ENCODE measurements at regions not wholly inside any gene's neighbourhood (a gene's known extent, or its start where the extent isn't known, plus 50 kb on each side); places are given as distances from the start of the nearest gene placed in this dataset.

DNA sequence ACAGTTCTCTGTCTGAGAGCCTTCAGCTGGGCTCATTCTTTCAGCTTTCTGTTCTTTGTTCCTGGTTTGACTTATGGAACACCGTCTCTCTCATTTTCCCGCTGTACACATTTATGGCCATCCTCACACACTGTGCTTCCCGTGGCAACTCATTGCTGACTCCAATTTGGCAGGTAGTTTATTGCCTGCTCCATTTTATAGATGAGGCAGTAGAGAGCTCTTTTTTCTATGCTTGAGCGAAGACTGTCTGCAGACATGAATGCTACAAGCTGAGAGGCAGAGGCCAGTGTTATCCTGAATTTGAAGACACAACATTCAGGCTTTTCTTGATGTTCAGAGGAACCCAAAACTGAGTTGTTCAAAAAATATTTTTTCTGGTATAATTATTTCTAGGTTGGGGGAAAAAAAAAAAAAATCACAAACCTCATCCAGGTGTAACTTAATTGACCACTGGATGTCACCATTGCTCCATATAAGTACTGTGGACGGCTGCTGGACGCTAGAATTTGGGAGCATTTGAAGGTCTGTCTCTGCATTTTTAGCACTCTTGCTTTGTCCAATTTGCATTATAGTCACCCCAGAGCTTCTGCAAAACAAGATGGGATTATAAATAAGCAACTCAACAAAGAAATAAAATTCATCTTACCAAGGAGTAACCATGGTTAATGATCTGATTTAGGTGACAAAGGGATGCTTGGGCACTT is 83.5 kb downstream of the HRH4 start:
- Histone ChIP-seq H3K9me3 (replicated peaks; ENCODE audit: low read length) (no peaks in the 10 kb centered on the region), H3K4me1 (ENCODE audit: control insufficient read depth, insufficient read depth, low read length) (no peaks in the 10 kb centered on the region), H3K36me3 (ENCODE audit: insufficient read depth, low read length) (no peaks in the 10 kb centered on the region), H3K4me2 (ENCODE audit: low read length) (no peak overlapping the region), H3K4me3 (ENCODE audit: low read length) (no peak overlapping the region), H3K27me3 (ENCODE audit: control insufficient read depth, insufficient read depth, low read length) (peaks cover 30% of the 10 kb centered on the region), H3K9ac (ENCODE audit: low read depth, low read length) (no peak overlapping the region)

GRCh38 chr18:24544949-24545348 is 84.5 kb downstream of the HRH4 start:
- H3K36me3 ChIP-seq (ENCODE audit: insufficient read depth, low read length) = no peaks in the 10 kb centered on the region

DNA sequence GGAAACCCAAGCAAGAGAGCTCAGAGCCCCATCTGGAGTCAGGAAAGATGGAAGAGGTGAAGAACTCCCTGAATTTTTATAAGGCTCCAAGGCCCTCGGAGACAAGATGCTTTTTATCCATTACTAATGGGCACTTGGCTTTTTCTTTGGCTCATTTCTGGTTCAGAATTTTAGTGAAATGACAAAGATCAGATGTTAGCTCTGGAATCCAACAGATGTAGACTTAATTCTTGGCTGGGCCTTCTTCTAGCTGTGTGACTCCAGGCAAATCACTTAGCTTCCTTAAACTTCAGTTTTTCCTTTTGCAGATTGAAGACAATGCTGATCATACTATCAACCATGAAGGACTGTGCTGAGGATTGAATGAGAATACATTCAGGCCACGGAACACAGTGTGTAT is 85.2 kb downstream of the HRH4 start:
- H3K4me3 ChIP-seq (ENCODE audit: low read length) = no peak overlapping the region
- H3K27me3 ChIP-seq (ENCODE audit: control insufficient read depth, insufficient read depth, low read length) = peaks cover 26% of the 10 kb centered on the region
- no peak overlapping the region for H3K4me2 ChIP-seq (ENCODE audit: low read length)
- no peaks in the 10 kb centered on the region for H3K36me3 ChIP-seq (ENCODE audit: insufficient read depth, low read length)
- no peak overlapping the region for H3K9ac ChIP-seq (ENCODE audit: low read depth, low read length)
- no peaks in the 10 kb centered on the region for H3K4me1 ChIP-seq (ENCODE audit: control insufficient read depth, insufficient read depth, low read length)
- H3K9me3 ChIP-seq (replicated peaks; ENCODE audit: low read length) = no peaks in the 10 kb centered on the region

More at GRCh38 chr18:24544949-24545348, 84.5 kb downstream of the HRH4 start:
- Histone ChIP-seq H3K27me3 (ENCODE audit: control insufficient read depth, insufficient read depth, low read length) (peaks cover 28% of the 10 kb centered on the region), H3K9ac (ENCODE audit: low read depth, low read length) (no peak overlapping the region), H3K4me3 (ENCODE audit: low read length) (no peak overlapping the region), H3K4me2 (ENCODE audit: low read length) (no peak overlapping the region), H3K4me1 (ENCODE audit: control insufficient read depth, insufficient read depth, low read length) (no peaks in the 10 kb centered on the region), H3K9me3 (replicated peaks; ENCODE audit: low read length) (no peaks in the 10 kb centered on the region)

DNA sequence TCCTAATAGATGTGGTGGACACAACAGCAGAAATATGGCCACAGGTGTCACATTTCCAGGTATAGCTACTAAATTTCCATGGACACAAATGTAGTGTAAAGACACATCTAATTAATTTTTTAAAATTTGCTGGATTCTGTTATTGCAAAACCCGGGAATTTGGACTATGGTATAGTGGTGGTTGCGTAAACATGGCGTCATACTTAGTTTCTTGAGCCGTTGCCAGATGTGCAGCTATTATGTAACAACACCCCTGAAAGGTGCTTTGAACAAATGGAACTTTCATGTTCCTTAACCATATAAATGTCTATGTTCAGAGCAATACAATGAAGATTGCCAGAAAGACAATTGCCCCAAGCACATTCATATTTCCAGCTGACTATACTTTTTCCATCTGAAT is 85.9 kb downstream of the HRH4 start:
- Histone ChIP-seq H3K9me3 (replicated peaks; ENCODE audit: low read length) (no peaks in the 10 kb centered on the region), H3K4me1 (ENCODE audit: control insufficient read depth, insufficient read depth, low read length) (no peaks in the 10 kb centered on the region), H3K4me3 (ENCODE audit: low read length) (no peak overlapping the region), H3K27me3 (ENCODE audit: control insufficient read depth, insufficient read depth, low read length) (peaks cover 20% of the 10 kb centered on the region), H3K4me2 (ENCODE audit: low read length) (no peak overlapping the region), H3K9ac (ENCODE audit: low read depth, low read length) (no peak overlapping the region), H3K36me3 (ENCODE audit: insufficient read depth, low read length) (no peaks in the 10 kb centered on the region)

- H3K4me2 ChIP-seq (ENCODE audit: low read length) = no peak overlapping the region
- peaks cover 10% of the 10 kb centered on the region for H3K27me3 ChIP-seq (ENCODE audit: control insufficient read depth, insufficient read depth, low read length)
- H3K4me1 ChIP-seq (ENCODE audit: control insufficient read depth, insufficient read depth, low read length) = no peaks in the 10 kb centered on the region
- no peaks in the 10 kb centered on the region for H3K9me3 ChIP-seq (replicated peaks; ENCODE audit: low read length)
- no peak overlapping the region for H3K9ac ChIP-seq (ENCODE audit: low read depth, low read length)
- H3K4me3 ChIP-seq (ENCODE audit: low read length) = no peak overlapping the region
- no peaks in the 10 kb centered on the region for H3K36me3 ChIP-seq (ENCODE audit: insufficient read depth, low read length)
Measured at GRCh38 chr18:24548583-24548982, 88.1 kb downstream of the HRH4 start.

DNA sequence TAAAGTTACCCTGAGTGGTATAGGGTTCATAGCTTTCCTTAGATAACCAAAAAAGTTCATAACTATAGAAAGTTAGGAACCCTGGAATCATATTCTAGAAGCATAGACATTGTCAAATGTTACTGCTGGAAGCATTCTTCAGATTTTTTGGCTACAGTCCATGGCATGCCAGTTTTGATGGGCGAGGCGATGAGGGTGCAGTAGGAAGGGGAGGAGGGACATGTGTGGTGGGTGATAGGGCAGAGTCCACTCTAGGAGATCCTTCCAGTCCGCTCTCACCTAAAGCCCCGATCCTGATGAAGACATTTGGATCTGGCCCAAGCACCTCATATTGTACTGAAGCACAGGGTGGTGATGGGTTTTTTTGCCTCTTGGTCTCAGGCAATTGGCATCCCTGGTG is 91.8 kb downstream of the HRH4 start:
- H3K4me3 ChIP-seq (ENCODE audit: low read length) = no peak overlapping the region
- no peak overlapping the region for H3K4me2 ChIP-seq (ENCODE audit: low read length)
- H3K27me3 ChIP-seq (ENCODE audit: control insufficient read depth, insufficient read depth, low read length) = peaks cover 4% of the 10 kb centered on the region
- H3K9ac ChIP-seq (ENCODE audit: low read depth, low read length) = no peak overlapping the region
- H3K9me3 ChIP-seq (replicated peaks; ENCODE audit: low read length) = no peaks in the 10 kb centered on the region
- H3K36me3 ChIP-seq (ENCODE audit: insufficient read depth, low read length) = no peaks in the 10 kb centered on the region
- no peaks in the 10 kb centered on the region for H3K4me1 ChIP-seq (ENCODE audit: control insufficient read depth, insufficient read depth, low read length)

DNA sequence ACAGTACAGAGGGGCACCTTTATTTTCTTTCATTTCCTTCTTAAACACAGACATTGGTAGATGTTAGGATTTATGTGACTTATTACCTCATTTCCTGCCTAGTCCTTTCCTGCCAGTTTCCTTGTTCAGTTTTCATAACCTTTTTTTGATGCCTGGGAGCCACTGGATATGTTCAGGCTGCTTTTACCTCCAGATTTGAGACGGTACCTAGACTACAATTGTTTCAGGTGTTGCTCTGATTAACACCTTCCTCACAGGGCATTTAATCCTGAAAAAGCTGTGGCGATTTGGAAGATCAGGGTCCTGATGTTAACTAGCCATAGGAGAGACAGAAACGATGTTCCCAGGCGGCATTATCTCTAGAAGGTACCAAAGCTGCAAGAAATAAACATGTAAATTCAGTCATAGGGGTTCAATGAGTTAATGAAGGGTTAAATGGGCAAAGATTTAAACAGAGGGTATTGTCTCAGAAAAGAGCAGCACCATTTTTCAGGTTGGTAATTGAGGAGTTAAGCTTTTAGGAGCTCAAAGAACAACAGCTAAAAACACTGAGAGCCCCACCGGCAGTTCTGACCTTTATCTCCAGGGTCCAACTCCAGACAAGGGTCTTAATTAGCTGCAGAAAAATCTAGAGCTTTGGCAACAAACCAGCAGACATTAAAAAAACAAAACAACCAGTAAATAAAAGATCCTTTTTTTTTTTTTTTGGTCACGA is 93.3 kb downstream of the HRH4 start:
- no peaks in the 10 kb centered on the region for H3K36me3 ChIP-seq (ENCODE audit: insufficient read depth, low read length)
- H3K9me3 ChIP-seq (replicated peaks; ENCODE audit: low read length) = no peaks in the 10 kb centered on the region
- H3K4me1 ChIP-seq (ENCODE audit: control insufficient read depth, insufficient read depth, low read length) = no peaks in the 10 kb centered on the region
- H3K27me3 ChIP-seq (ENCODE audit: control insufficient read depth, insufficient read depth, low read length) = peaks cover 6% of the 10 kb centered on the region
- H3K9ac ChIP-seq (ENCODE audit: low read depth, low read length) = no peak overlapping the region
- no peak overlapping the region for H3K4me2 ChIP-seq (ENCODE audit: low read length)
- H3K4me3 ChIP-seq (ENCODE audit: low read length) = no peak overlapping the region

DNA sequence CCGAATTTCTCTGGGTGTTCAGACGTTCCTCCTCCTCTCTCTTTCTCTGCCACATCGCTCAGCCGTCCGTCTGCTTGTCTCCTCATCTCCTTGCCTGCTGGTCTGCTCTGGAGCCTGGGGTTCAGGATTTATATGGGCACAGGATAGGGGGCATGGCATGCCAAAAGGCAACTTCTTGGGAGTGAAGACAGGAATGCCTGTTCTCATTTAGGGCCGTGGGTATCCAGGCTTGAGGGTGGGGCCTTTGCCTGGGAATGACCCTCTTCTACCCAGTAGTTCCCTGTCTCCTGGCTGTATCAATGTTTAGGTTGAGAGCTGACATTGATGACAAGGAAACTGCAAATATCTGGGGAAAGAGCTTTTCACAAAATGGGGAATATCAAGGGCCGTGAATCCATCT is 98.0 kb downstream of the HRH4 start:
- H3K36me3 ChIP-seq (ENCODE audit: insufficient read depth, low read length) = no peaks in the 10 kb centered on the region
- no peak overlapping the region for H3K9ac ChIP-seq (ENCODE audit: low read depth, low read length)
- no peak overlapping the region for H3K4me2 ChIP-seq (ENCODE audit: low read length)
- H3K4me3 ChIP-seq (ENCODE audit: low read length) = no peak overlapping the region
- H3K27me3 ChIP-seq (ENCODE audit: control insufficient read depth, insufficient read depth, low read length) = peaks cover 22% of the 10 kb centered on the region
- H3K9me3 ChIP-seq (replicated peaks; ENCODE audit: low read length) = no peaks in the 10 kb centered on the region
- H3K4me1 ChIP-seq (ENCODE audit: control insufficient read depth, insufficient read depth, low read length) = no peaks in the 10 kb centered on the region

GRCh38 chr18:24559526-24559925 is 99.1 kb downstream of the HRH4 start:
- Histone ChIP-seq H3K4me1 (ENCODE audit: control insufficient read depth, insufficient read depth, low read length) (no peaks in the 10 kb centered on the region), H3K9ac (ENCODE audit: low read depth, low read length) (no peak overlapping the region), H3K27me3 (ENCODE audit: control insufficient read depth, insufficient read depth, low read length) (peaks cover 22% of the 10 kb centered on the region), H3K36me3 (ENCODE audit: insufficient read depth, low read length) (no peaks in the 10 kb centered on the region), H3K4me3 (ENCODE audit: low read length) (no peak overlapping the region), H3K4me2 (ENCODE audit: low read length) (no peak overlapping the region), H3K9me3 (replicated peaks; ENCODE audit: low read length) (no peaks in the 10 kb centered on the region)

GRCh38 chr18:24560511-24560981 is 100.1 kb downstream of the HRH4 start:
- no peaks in the 10 kb centered on the region for H3K36me3 ChIP-seq (ENCODE audit: insufficient read depth, low read length)
- H3K4me1 ChIP-seq (ENCODE audit: control insufficient read depth, insufficient read depth, low read length) = no peaks in the 10 kb centered on the region
- H3K27me3 ChIP-seq (ENCODE audit: control insufficient read depth, insufficient read depth, low read length) = peaks cover 22% of the 10 kb centered on the region
- H3K4me3 ChIP-seq (ENCODE audit: low read length) = no peak overlapping the region
- no peaks in the 10 kb centered on the region for H3K9me3 ChIP-seq (replicated peaks; ENCODE audit: low read length)
- H3K9ac ChIP-seq (ENCODE audit: low read depth, low read length) = no peak overlapping the region
- no peak overlapping the region for H3K4me2 ChIP-seq (ENCODE audit: low read length)

DNA sequence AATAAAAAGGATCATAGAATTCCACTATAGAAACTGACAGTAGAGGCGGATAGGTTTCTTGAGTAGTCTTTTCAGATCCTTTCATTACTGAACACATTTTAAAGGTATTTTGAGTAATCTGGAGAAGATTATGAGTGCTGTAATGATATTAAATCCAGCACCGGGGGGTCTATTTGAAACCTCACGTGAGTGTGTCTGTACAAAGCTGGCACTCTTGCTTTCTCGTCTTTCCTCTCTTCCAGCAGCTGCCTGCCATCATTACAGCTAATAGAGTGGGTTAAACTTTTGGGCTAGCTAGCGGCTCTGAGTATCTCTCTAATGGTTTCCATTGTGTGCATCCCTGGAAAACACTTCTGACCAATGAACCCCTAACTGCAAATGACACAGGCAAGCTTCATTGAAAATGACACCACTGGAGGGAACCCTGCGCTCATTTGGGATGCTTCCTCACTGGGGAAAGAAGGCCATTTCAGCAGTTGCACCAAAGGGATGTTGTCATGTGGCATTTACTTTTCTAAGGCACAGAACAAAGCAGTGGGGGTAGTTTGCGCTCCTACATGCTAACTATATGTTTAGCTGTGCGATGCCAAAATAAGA is 101.0 kb downstream of the HRH4 start:
- H3K9ac ChIP-seq (ENCODE audit: low read depth, low read length) = no peak overlapping the region
- H3K4me3 ChIP-seq (ENCODE audit: low read length) = no peak overlapping the region
- no peaks in the 10 kb centered on the region for H3K9me3 ChIP-seq (replicated peaks; ENCODE audit: low read length)
- no peak overlapping the region for H3K4me2 ChIP-seq (ENCODE audit: low read length)
- H3K27me3 ChIP-seq (ENCODE audit: control insufficient read depth, insufficient read depth, low read length) = peaks cover 22% of the 10 kb centered on the region
- no peaks in the 10 kb centered on the region for H3K4me1 ChIP-seq (ENCODE audit: control insufficient read depth, insufficient read depth, low read length)
- no peaks in the 10 kb centered on the region for H3K36me3 ChIP-seq (ENCODE audit: insufficient read depth, low read length)

All from skeletal muscle satellite cell (primary cell).